ENCODE measurements at regions not wholly inside any gene's neighbourhood (a gene's known extent, or its start where the extent isn't known, plus 50 kb on each side); places are given as distances from the start of the nearest gene placed in this dataset.

DNA sequence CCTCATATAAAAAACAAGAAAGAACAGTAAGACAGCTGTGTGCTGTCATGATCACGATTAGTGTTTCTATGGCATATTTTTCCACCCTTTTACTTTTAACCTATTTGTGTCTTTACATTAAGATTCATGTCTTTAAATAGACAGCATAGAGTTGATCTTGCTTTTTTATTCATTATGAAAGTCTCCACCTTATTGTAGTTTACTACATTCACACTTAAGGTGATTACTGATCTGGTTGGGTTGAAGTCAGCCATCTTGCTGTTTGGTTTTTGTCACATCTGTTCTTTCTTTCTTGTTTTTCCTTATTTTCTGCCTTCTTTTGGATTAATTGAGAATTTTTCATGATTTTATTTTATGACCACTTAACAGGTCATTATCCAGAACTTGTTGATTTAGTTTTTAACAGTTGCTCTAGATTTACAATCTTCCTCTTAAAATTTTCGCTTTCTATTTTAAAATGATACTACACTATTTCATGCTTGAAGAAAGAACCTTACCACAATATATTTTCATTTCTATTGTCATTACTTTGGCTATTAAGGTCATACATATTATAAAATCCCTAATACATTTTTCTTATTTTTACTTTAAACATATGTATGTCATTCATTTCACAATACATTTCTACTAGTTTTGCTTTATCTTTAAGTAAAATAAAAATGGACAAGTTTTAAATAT lies 292.5 kb downstream of the SH3GL2 start:
- TF ChIP-seq, protein P1, sequence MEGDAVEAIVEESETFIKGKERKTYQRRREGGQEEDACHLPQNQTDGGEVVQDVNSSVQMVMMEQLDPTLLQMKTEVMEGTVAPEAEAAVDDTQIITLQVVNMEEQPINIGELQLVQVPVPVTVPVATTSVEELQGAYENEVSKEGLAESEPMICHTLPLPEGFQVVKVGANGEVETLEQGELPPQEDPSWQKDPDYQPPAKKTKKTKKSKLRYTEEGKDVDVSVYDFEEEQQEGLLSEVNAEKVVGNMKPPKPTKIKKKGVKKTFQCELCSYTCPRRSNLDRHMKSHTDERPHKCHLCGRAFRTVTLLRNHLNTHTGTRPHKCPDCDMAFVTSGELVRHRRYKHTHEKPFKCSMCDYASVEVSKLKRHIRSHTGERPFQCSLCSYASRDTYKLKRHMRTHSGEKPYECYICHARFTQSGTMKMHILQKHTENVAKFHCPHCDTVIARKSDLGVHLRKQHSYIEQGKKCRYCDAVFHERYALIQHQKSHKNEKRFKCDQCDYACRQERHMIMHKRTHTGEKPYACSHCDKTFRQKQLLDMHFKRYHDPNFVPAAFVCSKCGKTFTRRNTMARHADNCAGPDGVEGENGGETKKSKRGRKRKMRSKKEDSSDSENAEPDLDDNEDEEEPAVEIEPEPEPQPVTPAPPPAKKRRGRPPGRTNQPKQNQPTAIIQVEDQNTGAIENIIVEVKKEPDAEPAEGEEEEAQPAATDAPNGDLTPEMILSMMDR (IDR thresholded peaks at IDR 0.05; ENCODE audit: insufficient read depth, missing control alignments), result no peak
- no peak for FAIRE-seq

DNA sequence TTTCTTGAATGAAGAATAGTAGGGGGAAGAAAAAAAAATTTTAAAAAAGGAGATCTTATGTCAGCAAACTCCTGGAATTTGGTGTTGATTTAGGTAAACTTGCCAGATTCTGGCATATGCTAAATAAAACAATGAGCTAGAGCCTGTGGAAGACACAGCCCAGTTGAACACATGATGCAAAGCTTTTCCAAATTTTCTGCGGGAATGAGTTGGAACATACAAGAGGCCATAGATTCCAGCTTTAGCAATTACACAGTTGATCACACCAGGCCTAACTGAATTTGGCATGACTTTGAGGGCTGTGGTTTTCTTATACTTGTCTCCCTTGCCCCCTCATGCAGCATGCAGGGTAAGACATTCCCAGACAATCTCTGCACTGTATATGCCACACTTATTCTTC lies 297.0 kb downstream of the SH3GL2 start:
- DNase-seq (ENCODE audit: insufficient read length, low spot score) (no peak), FAIRE-seq (no peak)
- TF ChIP-seq, protein P1 (IDR thresholded peaks at IDR 0.05; ENCODE audit: insufficient read depth, missing control alignments), result no peak

More for the DNA sequence above, 292.5 kb downstream of the SH3GL2 start:
- no peak for DNase-seq (ENCODE audit: insufficient read length, low spot score)

DNA sequence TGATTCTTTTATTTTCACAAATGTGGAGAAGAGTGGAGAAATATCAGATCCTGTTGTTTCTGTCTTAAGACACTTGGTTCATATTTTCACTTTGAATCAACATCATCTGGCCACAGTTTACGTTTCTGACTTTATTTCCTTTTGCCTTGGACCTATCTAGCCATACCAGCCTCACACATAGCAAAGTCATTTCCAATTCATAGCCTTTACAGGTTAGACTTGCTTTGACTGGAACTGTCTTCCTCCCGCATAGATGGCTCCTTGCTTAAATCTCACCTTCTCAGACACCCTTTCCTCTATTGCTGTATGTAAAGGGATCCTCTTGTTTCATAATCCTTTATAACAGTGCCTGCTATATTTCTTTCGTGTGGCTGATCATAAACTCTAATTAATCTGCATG lies 297.8 kb downstream of the SH3GL2 start:
- TF ChIP-seq, protein P1 (IDR thresholded peaks at IDR 0.05; ENCODE audit: insufficient read depth, missing control alignments), result no peak
- FAIRE-seq (no peak), DNase-seq (ENCODE audit: insufficient read length, low spot score) (no peak)

DNA sequence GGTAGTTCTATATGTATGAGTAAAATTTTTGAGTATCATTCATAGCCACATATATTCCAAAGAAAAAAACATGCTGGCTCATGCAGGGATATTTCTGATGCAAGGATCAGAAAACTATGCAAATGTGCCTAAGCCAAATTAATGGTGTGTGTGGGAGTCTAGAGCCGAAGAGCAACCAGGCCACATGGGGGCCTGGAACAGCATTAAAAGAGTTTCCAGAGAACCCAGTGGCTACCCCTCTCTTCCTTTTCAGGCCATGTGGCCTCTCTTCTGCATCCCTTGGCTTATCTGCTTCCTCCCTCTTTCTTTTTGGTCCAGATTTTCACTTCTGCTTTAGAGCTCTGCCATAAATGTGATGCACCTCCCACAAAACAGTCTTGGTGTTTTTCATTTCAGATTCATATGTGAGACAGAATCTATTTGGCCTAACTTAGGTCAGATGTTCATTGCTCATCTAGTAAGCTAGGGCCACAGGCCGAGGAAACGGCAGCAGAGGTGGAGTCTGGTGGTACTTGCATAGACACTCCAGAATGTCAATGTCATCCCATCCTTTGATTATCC lies 300.0 kb downstream of the SH3GL2 start:
- no peak for DNase-seq (ENCODE audit: insufficient read length, low spot score)
- no peak for FAIRE-seq
- TF ChIP-seq, protein P1 (IDR thresholded peaks at IDR 0.05; ENCODE audit: insufficient read depth, missing control alignments), result no peak

DNA sequence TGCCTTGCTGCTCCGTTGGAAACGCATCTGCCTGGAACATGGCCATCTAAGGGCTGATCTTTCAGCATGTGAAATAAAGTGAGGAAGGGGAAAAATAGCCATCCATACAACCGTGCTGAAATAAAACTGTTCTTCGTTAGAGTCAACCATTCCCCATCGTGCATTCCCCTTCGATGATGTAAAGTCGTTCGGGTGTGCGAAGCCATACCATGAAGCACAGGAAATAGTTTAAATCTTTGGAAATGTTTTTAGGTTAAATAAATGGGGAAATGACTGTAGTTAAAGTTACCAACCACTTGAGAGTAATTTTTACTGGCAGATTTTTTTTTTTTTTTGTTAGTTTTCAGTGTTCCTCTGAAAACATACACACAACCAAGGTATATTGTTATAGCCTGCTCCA lies 302.5 kb downstream of the SH3GL2 start:
- FAIRE-seq, result no peak
- TF ChIP-seq, protein P1 (IDR thresholded peaks at IDR 0.05; ENCODE audit: insufficient read depth, missing control alignments), result no peak
- no peak for DNase-seq (ENCODE audit: insufficient read length, low spot score)

DNA sequence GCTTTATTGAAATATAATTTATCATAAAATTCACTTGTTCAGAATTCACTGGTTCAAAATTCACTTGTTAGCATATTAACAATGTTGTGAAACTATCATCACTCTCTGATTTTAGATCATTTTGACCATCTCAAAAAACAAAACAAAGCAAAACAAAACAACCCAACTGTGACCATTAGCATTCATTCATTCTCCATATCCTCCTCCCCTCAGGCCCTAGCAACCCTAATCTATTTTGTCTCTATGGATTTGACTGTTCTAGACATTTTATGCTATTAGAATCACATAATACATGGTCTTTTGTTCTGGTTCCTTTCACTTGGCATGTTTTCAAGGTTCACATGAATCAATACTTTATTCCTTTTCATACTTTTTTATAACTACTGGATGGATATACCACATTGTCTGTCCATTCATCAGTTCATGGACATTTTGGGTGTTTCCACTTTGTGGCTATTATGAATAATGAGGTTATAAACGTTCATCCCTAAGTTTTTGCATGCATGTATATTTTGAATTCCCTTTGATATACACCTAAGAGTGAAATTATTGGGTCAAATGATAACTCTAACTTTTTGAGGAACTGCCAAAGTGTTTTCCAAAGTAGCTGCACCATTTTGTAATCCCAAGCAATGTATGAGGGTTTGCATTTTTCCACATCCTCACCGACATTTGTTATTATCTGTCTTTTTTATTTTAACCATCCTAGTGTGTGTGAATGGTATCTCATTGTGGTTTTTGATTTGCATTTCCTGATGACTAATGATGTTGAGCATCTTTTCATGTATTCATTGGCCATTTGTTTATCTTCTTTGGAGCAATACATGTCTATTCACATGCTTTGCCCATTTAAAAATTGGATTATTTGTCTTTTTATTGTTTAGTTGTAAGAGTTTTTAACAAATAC lies 304.1 kb downstream of the SH3GL2 start:
- TF ChIP-seq, protein P1 (IDR thresholded peaks at IDR 0.05; ENCODE audit: insufficient read depth, missing control alignments), result no peak
- DNase-seq (ENCODE audit: insufficient read length, low spot score) (no peak), FAIRE-seq (no peak)

All from D721Med (cell line).